ENCODE measurements at regions not wholly inside any gene's neighbourhood (a gene's known extent, or its start where the extent isn't known, plus 50 kb on each side); places are given as distances from the start of the nearest gene placed in this dataset.
"Not testable (repeated sequence)": the region's sequence is repeated elsewhere in the genome, so short reads cannot be mapped to it uniquely, and the experiment has no call there.

DNA sequence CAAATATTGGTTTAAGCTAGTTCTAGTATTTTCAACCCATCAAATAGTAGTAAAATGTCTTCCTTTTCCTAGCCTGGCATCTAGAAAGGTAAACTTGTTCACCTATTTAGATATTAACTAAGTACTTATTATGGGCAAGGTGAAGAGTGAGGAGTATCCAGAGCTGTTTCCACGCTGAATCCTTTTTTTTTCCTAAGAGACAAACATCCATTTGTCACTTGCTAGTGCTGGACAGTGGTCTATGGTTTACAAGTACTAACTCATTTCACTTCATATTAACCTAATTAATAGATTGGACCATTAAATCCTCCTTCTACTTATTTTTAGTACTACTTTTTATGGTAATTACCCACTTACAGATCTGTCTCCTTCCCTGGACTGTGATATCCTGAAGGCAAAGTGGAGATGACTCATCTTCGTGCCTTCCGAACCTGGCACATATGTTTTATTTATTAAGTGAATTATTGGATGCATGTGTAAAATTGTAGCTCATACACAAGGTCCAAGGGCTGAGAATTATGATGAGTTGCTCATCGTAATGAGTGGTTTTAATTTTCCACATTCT lies 159.6 kb upstream of the IGFBP3 start:
- no peak for DNase-seq (ENCODE audit: low spot score)

DNA sequence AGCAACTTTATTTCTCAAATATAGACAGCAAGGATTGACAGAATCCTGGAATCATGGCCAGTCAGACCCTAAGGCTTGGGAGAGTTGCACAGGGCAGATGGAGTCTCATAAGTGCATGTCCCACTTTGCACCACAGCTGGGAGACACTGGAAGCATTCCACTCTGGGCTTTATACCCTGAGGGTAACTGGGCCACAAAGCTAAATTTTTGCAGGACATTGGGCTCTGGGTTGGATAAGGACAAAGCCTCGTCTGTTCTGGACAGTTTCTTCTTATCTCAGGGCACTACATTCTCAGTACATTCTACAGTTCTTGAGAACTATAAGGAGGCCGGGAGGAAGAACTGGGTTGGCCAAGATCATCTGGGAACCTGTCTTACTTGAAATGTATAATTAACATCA lies 158.3 kb upstream of the IGFBP3 start:
- no peak for DNase-seq (ENCODE audit: low spot score)

DNA sequence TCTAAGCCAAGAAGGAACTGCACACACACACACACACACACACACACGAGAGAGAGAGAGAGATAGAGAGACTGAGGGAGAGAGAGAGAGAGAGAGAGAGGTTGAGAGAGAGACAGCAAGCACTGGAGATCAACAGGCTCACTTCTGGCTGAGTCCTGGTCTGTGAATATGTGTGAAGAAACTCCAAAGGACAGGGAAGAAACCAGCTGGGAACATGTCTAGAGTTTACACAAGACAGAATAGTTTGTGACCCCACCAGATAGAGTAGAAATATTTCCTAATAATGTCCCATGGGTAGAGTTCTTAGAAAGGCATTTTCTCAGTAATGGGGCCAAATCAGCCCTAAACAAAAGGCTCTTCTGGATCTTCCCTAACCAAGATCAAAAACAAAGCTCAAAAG lies 155.5 kb upstream of the IGFBP3 start:
- no peak for DNase-seq (ENCODE audit: low spot score)

DNA sequence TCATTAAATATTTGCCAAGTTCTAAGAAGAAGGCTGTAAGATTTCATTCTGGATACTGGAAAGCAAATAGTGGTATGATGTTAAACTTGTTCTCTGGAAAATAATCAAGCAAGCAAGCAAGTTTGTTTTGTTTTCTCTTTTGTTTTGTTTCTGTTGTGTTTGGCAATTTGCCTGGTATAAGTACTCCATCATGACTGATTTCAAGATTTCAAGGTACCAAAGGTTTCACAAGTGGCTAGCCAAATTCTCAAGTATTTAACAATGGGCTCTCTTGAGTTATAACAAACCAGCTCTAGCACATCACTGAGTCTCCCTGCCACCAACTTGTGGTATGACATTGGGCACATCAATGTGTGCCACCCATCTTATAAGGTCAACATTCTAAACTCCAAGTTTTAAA lies 151.7 kb upstream of the IGFBP3 start:
- DNase-seq (ENCODE audit: low spot score) = no peak

GRCh38 chr7:46071601-46072000 lies 150.5 kb upstream of the IGFBP3 start:
- no peak for DNase-seq (ENCODE audit: low spot score)

GRCh38 chr7:46071076-46071475 lies 150.0 kb upstream of the IGFBP3 start:
- DNase-seq (ENCODE audit: low spot score) = no peak

DNA sequence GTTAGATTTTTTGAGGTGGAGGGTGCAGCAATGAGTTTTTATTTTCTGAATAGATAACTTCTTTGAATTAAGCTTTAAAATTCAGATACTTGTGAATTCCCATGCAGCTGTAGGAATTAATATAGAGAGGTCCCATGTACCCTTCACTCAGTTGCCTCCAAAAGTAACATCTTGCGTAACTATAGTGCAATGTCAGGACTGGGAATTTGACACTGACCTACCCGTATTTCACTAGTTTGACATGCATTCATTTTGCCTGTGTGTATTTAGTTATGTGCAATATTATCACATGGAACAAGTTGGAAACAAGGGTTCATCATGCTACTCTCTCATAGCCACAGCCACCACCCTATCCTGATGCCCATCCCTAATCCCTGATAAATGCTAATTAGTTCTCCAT lies 147.1 kb upstream of the IGFBP3 start:
- DNase-seq (ENCODE audit: low spot score) = no peak

DNA sequence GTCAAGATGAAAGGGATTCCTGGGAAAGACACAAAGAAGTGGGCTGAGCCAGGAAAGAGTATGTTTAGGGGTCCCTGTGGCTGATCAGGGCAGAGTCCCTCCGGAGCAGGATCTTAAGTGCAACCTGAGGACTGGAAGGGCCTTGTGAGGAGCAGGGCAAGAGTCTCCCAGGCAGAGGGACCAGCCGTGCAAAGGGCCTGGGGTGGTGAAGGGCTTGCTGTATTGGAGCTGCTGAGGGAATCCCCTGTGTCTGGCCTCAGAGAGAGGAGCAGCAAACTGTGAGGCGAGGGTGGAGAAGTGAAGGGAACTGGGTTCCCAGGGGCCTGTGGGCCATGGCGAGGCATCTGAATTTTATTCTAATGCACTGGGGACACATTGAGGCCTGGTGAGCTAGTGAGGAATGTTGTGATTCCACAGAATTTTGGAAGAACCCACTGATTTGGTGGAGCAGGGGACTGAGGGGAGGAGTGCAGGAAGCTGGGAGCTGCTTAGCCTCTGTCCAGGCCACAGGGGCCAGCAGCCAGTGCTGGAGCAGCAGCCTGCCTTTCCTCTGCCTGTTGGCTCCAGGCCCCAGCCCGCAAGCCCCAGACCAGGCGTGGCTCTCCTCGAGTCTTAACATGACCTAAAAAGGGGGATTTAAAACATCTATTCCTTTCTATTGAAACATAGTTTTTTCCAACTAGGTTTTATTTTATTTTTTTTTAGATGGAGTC lies 138.4 kb upstream of the IGFBP3 start:
- DNase-seq (ENCODE audit: low spot score) = peak; percentile 41

GRCh38 chr7:46058086-46058823 lies 137.2 kb upstream of the IGFBP3 start:
- DNase-seq (ENCODE audit: low spot score) = no peak

GRCh38 chr7:46054915-46055314 lies 133.8 kb upstream of the IGFBP3 start:
- no peak for DNase-seq (ENCODE audit: low spot score)

DNA sequence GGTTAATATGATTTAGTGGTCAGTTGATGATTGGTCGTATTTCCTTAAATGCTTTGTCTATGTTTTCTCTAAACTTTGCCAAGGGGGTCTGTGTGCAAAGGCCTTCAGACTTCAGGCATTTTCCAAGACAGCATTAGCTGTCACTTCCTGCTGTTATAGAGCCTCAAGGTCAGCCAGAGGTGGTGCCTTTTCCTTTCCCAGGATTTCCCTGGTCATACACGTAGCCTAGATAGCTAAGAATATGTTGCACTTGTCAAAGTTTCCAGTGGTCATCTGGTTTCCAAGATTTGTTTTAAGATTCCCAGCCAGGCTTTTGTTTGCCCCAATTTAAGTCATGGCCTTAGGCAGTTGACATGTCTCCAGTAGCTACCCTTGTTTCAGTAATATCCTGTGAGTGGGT lies 133.2 kb upstream of the IGFBP3 start:
- no peak for DNase-seq (ENCODE audit: low spot score)

DNA sequence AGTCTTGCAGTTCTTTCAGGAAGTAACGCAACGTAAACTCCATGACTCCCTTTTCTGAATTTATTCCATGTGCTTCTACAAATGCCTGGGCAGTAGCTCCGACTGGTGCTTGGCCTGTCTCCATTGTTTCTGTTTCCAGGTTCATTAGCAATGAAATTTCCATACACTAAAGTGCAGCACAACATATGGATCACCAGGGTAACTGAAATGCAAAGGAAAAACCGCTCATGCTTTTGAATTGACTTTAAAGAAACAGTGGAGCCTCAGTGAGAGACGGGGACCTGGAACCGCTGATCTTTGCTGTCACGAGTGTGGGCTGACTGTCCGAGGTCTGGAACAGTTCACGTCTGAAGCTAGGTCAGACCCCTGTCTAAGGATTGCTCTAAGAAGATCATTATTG lies 126.5 kb upstream of the IGFBP3 start:
- no peak for DNase-seq (ENCODE audit: low spot score)

DNA sequence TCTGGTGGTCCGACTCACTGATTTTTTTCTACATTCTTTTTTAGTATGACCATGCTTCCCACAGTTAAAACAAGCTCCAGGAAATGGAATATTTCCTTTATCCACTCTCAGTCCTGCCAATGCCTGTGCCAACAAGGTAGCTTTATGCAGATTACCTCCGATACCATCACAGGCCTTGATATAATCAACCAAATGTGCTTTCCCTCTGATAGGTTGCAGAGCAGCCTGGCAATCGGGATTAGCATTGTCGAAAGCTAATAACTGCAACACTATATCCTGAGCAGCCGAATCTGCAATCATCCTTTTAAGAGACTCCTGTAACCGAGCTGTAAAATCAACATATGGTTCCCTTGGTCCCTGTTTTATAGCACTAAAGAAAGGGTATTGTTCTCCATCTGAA lies 122.3 kb upstream of the IGFBP3 start:
- DNase-seq (ENCODE audit: low spot score) = not testable (repeated sequence)

- not testable (repeated sequence) for DNase-seq (ENCODE audit: low spot score)
Observed at GRCh38 chr7:46039813-46040212, 118.7 kb upstream of the IGFBP3 start.

- DNase-seq (ENCODE audit: low spot score) = no peak
Observed at GRCh38 chr7:46035166-46035565, 114.1 kb upstream of the IGFBP3 start.

DNA sequence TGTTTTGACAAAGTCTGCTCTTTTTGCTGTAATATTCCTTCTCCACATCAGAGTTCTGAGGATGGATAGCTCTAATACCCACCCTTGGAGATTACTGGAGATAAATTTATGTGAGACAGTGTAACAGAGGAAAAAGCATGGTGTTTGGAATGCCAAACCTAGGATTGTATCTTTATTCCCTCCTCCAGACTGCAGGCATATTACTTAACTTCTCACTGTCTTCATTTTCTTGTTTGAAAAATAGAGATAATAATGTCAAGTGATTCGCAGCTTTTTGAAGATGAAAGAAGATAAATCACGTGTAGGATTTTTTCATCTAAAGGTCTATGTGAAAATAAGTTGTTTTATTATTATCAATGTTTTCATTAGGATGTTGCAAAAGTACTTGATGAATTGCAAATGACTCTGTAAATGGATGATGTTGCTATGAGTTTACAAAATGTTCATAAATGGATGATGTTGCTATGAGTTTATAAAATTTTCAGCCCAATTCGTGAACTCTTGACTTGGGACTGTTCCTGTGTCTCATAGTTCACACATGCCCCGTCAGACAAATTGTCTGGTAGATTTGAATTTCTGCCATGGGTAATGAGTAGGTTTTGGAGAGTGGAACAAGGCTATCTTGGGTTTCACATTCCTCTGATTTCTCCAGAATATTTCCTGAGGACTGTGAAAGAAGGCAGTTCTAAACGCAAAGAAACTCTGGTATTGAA lies 113.1 kb upstream of the IGFBP3 start:
- no peak for DNase-seq (ENCODE audit: low spot score)

- no peak for DNase-seq (ENCODE audit: low spot score)
Observed at GRCh38 chr7:46033592-46033991, 112.5 kb upstream of the IGFBP3 start.

DNA sequence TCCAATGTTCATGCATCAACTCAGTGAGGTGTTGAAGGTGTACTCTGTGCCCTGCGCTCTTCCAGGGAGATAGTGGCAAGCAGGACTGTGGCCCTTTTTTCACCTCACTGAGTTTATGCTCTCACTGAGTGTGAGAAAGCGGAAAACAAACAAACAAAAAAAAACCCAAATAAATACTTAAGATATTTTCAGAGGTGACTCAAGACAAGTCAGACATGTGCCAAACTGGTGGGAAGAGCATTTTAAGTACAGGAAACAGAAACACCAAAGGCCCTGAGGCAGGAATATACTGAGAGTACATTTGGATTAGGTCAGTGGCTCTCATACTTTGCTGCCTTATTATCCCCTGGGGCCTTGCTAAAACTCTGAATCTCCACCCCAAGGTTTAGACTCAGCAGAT lies 111.9 kb upstream of the IGFBP3 start:
- DNase-seq (ENCODE audit: low spot score) = no peak

GRCh38 chr7:46032353-46032752 lies 111.3 kb upstream of the IGFBP3 start:
- no peak for DNase-seq (ENCODE audit: low spot score)

- no peak for DNase-seq (ENCODE audit: low spot score)
Observed at GRCh38 chr7:46029111-46029704, 108.1 kb upstream of the IGFBP3 start.

GRCh38 chr7:46028246-46028645 lies 107.2 kb upstream of the IGFBP3 start:
- no peak for DNase-seq (ENCODE audit: low spot score)

DNA sequence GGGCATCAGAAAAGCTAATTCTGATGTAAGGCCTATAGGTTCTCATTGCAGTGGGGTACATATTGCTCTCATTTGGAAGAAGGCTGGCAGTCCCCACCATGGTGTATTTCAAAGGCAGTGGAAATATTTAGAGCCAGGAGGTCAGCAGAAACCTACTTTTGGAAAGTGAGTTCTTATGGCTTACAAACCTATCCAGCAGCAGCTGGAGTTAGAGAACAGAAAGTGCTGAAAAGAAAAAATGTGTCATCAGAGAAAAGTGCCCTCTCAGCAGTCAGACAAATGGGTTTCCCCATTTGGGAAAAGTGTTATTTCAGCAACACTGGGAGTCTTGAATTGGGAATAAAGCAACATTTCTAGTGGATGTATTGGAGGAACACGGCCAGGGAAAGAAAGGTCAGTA lies 105.7 kb upstream of the IGFBP3 start:
- no peak for DNase-seq (ENCODE audit: low spot score)

All from mucosa of gallbladder (tissue), 1 donor.